HG03442 (cell line): ENCODE measurements at regions not wholly inside any gene's neighbourhood (a gene's known extent, or its start where the extent isn't known, plus 50 kb on each side); places are given as distances from the start of the nearest gene placed in this dataset.
"Not testable (repeated sequence)": the region's sequence is repeated elsewhere in the genome, so short reads cannot be mapped to it uniquely, and the experiment has no call there.

Source experiments
- ATAC-seq: cut with Tn5 transposase; IDR thresholded peaks from one replicate; pipeline ENCODE4 v1.9.1; 2021; ENCODE audit warnings: mild to moderate bottlenecking, moderate library complexity; ENCODE audit not compliant: unreplicated experiment

GRCh38 chr11:38060920-38061319, 1462.9 kb upstream of the RAG2 start:
- no peak for ATAC-seq

DNA sequence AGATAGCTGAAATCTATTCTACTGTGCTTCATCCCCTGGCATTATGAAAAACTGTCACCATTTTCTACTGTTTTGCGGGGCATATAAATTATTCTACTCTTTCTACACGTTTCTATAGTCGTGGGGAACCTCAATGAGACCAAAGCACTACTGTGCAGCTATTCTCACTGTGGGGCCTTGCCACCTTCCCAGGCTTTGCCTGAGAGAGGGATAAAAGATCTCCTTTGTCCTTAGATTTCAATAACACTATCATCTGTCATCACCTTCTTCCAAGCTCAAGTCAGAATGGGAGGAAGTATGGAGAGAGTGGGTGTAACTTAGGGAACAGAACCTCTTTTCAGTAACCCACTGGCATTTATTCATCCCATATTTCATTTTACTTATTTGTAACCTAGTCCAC, 1462.1 kb upstream of the RAG2 start:
- ATAC-seq: no peak

DNA sequence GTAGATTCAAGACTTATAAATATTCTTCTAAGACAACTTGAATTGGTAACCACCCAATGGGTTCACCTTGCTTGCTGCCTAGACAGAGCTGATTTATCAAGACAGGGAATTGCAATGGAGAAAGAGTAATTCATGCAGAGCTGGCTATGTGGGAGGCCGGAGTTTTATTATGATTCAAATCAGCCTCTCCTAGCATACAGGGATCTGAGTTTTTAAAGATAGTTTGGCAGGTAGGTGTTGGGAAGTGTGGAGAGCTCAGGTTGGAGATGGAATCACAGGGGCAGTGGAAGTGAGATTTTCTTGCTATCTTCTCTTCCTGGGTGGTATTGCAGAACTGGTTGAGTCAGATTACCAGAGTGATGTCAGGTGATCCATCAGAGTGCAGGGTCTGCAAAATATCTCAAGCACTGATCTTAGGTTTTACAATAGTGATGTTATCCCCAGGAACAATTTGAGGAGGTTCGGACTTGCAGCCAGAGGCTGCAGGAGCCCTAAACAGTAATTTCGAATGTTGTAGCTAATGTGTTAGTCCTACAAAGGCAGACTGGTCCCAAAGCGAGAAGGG, 1448.6 kb upstream of the RAG2 start:
- no peak for ATAC-seq

- ATAC-seq: no peak
Observed at GRCh38 chr11:38043060-38043459, 1445.0 kb upstream of the RAG2 start.

DNA sequence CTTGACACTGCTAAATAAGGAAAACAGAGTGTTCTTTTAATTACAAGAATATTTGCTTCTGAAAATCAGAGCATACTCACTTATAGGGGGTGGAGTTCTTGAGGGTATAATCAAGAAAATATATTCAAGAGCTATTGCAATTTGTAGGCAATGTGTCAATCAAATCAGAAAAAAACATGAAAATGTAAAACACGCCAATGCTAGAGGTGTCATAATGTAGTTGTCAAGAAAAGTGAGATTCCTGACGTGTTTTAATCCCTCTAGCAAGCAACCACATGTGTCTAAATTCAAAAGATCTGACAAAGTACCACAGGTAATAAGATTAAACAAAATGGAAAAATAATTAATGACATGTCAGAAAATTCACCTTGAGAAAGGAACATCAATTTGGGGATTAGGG, 1440.7 kb upstream of the RAG2 start:
- no peak for ATAC-seq

DNA sequence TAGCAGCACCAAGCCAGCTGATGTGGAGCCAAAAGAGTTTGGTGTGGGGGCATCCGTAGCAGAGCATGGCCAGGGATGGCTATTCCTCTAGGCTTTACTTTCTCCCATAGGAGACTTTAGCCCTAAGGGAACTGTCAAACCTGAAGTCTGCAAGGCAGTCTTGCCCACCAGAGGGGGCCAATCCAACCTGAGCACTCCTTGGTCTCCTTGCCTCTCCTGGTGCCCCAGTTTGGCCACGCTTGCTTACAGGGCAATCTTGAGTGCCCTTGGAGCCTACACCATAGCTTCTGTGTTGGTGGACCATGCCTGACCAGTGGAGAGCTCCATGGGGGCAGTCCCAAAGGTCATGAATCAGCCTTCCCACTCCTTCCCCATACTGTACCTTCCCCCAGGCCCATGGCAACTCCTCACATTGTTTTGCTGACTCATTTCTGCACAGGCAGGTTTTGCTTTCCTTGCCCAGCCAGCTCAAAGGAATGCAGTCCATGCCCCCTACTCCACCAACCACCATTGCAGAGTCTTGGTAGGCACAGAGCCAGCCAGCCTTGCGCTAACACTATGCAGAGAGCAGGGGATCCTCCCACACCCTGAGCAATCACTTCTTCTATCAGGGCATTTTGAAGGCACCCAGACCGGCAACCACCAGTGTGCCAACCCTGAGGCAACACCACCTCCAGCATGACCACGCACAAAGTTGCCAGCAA, 1421.2 kb upstream of the RAG2 start:
- ATAC-seq: no peak

GRCh38 chr11:38014405-38014804, 1416.4 kb upstream of the RAG2 start:
- no peak for ATAC-seq

- ATAC-seq: no peak
Observed at GRCh38 chr11:38013157-38013556, 1415.1 kb upstream of the RAG2 start.

DNA sequence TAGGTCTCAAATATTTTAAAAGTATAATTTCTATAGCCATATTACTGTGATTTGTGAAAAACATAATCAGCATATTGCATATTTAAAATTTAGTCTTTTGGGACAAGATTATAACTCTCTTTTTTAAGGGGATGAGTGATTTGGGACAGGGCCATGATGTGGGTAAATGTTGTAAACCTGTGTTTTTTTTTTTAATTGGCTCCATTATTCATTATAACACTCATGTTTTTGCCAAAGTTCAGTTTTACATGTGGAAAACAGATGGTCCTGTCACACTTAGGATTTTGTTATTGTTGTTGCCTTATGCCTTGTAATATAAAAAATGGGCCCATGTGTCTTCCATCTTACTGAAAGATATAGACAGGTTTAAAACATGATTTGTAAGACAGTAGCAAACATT, 1413.5 kb upstream of the RAG2 start:
- ATAC-seq: no peak

- ATAC-seq: no peak
Observed at GRCh38 chr11:38009932-38010331, 1411.9 kb upstream of the RAG2 start.

GRCh38 chr11:38006466-38006865, 1408.4 kb upstream of the RAG2 start:
- no peak for ATAC-seq

GRCh38 chr11:38005597-38005996, 1407.6 kb upstream of the RAG2 start:
- no peak for ATAC-seq

DNA sequence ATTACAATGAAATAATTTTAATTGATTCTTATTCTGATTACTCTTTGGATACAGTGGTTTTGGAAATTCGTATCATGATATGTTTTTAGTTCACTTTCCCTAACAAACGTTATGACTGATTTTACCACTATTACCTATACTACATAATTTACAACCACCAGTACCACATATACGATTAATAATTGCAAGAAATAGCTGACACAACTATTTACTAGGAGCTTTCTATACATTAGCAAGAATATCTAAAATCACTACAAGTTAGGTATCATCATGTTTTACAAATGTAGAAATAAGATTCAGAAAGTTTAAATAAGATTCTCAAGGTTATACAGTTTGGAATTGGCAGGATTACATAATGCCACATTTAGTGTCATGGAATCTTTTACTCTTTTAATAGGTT, 1401.1 kb upstream of the RAG2 start:
- no peak for ATAC-seq

DNA sequence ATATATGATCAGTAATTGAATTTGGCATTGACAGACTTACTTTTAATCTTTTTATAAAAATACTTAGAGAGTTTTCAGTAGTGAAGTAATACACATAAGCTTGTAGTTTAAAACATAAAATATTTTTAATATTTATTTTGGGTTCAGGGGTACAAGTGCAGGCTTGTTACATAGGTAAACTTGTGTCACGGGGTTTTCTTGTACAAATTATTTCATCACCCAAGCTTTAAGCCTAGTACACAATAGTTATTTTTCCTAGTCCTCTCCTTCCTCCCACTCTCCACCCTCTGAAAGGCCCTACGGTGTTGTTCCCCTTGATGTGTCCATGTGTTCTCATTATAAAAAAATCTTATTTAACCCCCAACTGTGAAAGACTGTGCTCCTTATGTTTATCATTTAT, 1397.8 kb upstream of the RAG2 start:
- no peak for ATAC-seq

DNA sequence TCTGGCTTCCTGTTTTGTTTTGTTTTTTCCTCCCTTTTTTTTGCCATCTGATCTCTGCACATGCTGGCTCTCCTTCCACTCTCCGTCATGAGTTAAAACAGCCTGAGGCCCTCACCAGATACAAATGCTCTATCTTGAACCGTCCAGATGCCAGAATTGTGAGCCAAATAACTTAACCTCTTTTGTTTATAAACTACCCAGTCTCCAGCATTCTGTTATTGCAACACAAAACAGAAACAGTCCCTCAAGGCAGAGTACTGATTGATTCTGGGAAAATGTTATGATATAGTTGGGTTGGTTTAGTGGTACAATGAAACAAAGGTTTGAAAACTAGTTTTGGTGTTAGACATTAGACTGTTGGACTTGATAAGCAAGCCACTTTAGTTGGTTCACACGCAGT, 1390.0 kb upstream of the RAG2 start:
- no peak for ATAC-seq

- ATAC-seq: no peak
Observed at GRCh38 chr11:37984991-37985390, 1387.0 kb upstream of the RAG2 start.

DNA sequence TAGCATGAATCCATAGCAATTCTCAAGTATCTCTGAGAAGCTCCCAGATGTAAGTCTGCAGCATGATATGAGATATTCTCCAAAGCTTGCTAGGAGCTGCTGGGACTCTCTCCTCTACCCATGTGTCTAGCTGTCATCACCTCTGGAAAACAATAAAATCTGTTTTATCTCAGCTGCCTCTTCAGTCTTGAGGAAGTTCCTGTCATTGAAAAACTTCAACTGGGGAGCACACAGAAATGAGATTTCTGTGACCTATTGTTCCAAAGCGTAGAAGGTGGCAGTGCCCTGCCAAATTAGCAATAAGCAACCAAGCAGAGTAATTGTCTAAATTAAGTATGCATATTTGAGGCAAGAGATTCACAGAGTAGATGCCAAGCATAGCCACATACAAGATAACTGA, 1380.6 kb upstream of the RAG2 start:
- ATAC-seq: no peak

- no peak for ATAC-seq
Observed at GRCh38 chr11:37973941-37974340, 1375.9 kb upstream of the RAG2 start.

- no peak for ATAC-seq
Observed at GRCh38 chr11:37972691-37973090, 1374.7 kb upstream of the RAG2 start.

GRCh38 chr11:37969336-37969735, 1371.3 kb upstream of the RAG2 start:
- not testable (repeated sequence) for ATAC-seq

DNA sequence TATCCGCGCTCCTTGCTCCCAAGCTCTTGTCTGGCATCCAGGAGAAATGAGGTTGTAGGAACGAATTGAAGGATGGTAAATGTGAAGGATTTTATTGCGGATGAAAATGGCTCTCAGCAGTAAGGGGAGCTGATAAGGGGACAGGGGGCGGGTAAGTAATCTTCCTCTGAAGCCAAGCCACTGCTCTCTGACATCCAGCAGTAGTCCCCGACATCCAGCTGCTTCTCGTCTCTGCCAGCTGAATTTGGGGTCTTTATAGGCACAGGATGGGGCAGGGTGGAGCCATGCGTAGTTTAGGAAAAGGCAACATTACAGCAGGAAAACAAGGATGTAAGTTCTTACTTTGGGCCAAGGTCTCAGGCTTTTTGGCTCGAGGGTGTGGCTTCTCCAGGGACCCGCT, 1370.1 kb upstream of the RAG2 start:
- no peak for ATAC-seq

- ATAC-seq: no peak
Observed at GRCh38 chr11:37967635-37968034, 1369.6 kb upstream of the RAG2 start.

DNA sequence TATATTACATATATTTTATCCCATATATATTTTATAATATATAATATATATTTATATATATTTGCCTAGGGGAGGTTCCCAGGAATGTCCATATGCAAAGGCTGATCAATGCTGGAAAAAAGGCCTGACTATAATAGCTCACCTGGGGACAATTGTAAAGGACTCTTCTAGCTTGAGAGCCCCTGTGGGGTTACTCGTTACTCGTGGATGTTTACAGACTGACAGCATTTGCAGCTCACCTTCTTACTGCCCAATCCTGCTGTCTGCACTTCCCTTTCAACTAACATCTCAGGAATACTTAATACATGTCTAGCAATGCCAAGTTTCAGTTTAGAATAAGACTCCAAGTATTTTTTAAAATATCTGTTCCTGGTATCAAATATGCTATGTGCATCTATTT, 1365.4 kb upstream of the RAG2 start:
- ATAC-seq: no peak
